ENCODE measurements at regions not wholly inside any gene's neighbourhood (a gene's known extent, or its start where the extent isn't known, plus 50 kb on each side); places are given as distances from the start of the nearest gene placed in this dataset.

GRCh38 chr17:33637534-33637933, 344.4 kb upstream of the ASIC2 start (continued):
- TF ChIP-seq, protein P1, sequence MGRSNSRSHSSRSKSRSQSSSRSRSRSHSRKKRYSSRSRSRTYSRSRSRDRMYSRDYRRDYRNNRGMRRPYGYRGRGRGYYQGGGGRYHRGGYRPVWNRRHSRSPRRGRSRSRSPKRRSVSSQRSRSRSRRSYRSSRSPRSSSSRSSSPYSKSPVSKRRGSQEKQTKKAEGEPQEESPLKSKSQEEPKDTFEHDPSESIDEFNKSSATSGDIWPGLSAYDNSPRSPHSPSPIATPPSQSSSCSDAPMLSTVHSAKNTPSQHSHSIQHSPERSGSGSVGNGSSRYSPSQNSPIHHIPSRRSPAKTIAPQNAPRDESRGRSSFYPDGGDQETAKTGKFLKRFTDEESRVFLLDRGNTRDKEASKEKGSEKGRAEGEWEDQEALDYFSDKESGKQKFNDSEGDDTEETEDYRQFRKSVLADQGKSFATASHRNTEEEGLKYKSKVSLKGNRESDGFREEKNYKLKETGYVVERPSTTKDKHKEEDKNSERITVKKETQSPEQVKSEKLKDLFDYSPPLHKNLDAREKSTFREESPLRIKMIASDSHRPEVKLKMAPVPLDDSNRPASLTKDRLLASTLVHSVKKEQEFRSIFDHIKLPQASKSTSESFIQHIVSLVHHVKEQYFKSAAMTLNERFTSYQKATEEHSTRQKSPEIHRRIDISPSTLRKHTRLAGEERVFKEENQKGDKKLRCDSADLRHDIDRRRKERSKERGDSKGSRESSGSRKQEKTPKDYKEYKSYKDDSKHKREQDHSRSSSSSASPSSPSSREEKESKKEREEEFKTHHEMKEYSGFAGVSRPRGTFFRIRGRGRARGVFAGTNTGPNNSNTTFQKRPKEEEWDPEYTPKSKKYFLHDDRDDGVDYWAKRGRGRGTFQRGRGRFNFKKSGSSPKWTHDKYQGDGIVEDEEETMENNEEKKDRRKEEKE (IDR thresholded peaks at IDR 0.05) = no peak
- TF ChIP-seq, protein P2, sequence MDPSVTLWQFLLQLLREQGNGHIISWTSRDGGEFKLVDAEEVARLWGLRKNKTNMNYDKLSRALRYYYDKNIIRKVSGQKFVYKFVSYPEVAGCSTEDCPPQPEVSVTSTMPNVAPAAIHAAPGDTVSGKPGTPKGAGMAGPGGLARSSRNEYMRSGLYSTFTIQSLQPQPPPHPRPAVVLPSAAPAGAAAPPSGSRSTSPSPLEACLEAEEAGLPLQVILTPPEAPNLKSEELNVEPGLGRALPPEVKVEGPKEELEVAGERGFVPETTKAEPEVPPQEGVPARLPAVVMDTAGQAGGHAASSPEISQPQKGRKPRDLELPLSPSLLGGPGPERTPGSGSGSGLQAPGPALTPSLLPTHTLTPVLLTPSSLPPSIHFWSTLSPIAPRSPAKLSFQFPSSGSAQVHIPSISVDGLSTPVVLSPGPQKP (IDR thresholded peaks at IDR 0.05; ENCODE audit: low read depth, low read length) = no peak
- TF ChIP-seq CHD4 (IDR thresholded peaks at IDR 0.05) = no peak

GRCh38 chr17:33639103-33639880, 346.2 kb upstream of the ASIC2 start:
- in situ Hi-C loops (cut with MboI) = no loop called here
- H2AFZ ChIP-seq (ENCODE audit: control insufficient read depth, low read depth, low read length) = no peak overlapping the region
- CTCF ChIA-PET = interaction anchor here (0.5 to 0.6 kb wide), 2 partner anchors 441 to 557 kb away, joined by 3 read pairs; no protein-coding TSS in a partner anchor
- no peaks in the 10 kb centered on the region for H3K36me3 ChIP-seq (ENCODE audit: control insufficient read depth in 2 of 2, insufficient read depth in 2 of 2, low read length in 1 of 2)
- H3K4me1 ChIP-seq (ENCODE audit: control insufficient read depth, insufficient read depth, low read length) = no peaks in the 10 kb centered on the region
- BruUV-seq (replicated peaks) = no TSS peak
- H3K9me3 ChIP-seq (replicated peaks; ENCODE audit: control insufficient read depth, insufficient read depth, low read length) = no peaks in the 10 kb centered on the region; the same call in 2 of the 3 replicates
- WGBS (ENCODE audit: insufficient coverage, insufficient replicate concordance, low lambda C conversion rate, missing lambda C conversion rate) = 2% methylated on average over 5 of the region's 6 CpGs
- no peak overlapping the region for H3K4me2 ChIP-seq (ENCODE audit: control insufficient read depth, insufficient read depth)
- no peaks in the 10 kb centered on the region for H3K27me3 ChIP-seq (replicated peaks in 1 of 2; ENCODE audit: control insufficient read depth in 2 of 2, insufficient read depth in 2 of 2, low read length in 1 of 2)
- RAD21 ChIA-PET (ENCODE audit: unreplicated experiment) = no interaction called here
- ATAC-seq = no peak
- H4K20me1 ChIP-seq (ENCODE audit: control insufficient read depth, insufficient read depth) = no peaks in the 10 kb centered on the region
- DNase-seq (ENCODE audit: low read depth, low spot score) = no peak
- SMC1A ChIA-PET (ENCODE audit: uncharacterized antibody, unreplicated experiment) = no interaction called here
- no peaks in the 10 kb centered on the region for H3K79me2 ChIP-seq (ENCODE audit: control insufficient read depth, insufficient read depth, low read length)
- intact Hi-C loops (cut with micrococcal nuclease; ENCODE audit: unreplicated experiment) = no loop called here
- no peak overlapping the region for H3K27ac ChIP-seq (ENCODE audit: control insufficient read depth, insufficient read depth)
- no peak overlapping the region for H3K4me3 ChIP-seq
- POLR2A ChIA-PET = no interaction called here
- H3K9ac ChIP-seq (ENCODE audit: control insufficient read depth, insufficient read depth, low read length) = no peak overlapping the region
- FAIRE-seq = no peak
- TF ChIP-seq, protein P2 (IDR thresholded peaks at IDR 0.05; ENCODE audit: low read depth, low read length) = no peak
- TF ChIP-seq CHD2 (IDR thresholded peaks at IDR 0.05; ENCODE audit: borderline replicate concordance, low read depth, low read length) (no peak), CHD1 (IDR thresholded peaks at IDR 0.05; ENCODE audit: low read depth, low read length) (no peak), ATF2 (IDR thresholded peaks at IDR 0.05; ENCODE audit: low read length) (no peak), EED (IDR thresholded peaks at IDR 0.05; ENCODE audit: low read depth) (no peak), NR2F1 (conservative IDR thresholded peaks at IDR 0.05) (no peak)
- TF ChIP-seq, protein P3, sequence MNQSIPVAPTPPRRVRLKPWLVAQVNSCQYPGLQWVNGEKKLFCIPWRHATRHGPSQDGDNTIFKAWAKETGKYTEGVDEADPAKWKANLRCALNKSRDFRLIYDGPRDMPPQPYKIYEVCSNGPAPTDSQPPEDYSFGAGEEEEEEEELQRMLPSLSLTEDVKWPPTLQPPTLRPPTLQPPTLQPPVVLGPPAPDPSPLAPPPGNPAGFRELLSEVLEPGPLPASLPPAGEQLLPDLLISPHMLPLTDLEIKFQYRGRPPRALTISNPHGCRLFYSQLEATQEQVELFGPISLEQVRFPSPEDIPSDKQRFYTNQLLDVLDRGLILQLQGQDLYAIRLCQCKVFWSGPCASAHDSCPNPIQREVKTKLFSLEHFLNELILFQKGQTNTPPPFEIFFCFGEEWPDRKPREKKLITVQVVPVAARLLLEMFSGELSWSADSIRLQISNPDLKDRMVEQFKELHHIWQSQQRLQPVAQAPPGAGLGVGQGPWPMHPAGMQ (IDR thresholded peaks at IDR 0.05; ENCODE audit: borderline replicate concordance) = no peak
- TF ChIP-seq, protein P4, sequence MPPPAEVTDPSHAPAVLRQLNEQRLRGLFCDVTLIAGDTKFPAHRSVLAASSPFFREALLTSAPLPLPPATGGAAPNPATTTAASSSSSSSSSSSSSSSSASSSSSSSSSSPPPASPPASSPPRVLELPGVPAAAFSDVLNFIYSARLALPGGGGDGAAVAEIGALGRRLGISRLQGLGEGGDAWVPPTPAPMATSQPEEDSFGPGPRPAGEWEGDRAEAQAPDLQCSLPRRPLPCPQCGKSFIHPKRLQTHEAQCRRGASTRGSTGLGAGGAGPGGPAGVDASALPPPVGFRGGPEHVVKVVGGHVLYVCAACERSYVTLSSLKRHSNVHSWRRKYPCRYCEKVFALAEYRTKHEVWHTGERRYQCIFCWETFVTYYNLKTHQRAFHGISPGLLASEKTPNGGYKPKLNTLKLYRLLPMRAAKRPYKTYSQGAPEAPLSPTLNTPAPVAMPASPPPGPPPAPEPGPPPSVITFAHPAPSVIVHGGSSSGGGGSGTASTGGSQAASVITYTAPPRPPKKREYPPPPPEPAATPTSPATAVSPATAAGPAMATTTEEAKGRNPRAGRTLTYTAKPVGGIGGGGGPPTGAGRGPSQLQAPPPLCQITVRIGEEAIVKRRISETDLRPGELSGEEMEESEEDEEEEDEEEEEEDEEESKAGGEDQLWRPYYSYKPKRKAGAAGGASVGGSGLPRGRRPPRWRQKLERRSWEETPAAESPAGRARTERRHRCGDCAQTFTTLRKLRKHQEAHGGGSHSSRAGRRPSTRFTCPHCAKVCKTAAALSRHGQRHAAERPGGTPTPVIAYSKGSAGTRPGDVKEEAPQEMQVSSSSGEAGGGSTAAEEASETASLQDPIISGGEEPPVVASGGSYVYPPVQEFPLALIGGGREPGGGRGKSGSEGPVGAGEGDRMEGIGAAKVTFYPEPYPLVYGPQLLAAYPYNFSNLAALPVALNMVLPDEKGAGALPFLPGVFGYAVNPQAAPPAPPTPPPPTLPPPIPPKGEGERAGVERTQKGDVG (CRISPR knock-in tag; IDR thresholded peaks at IDR 0.05) = no peak

Measured in GM12878 (cell line).